HG03439 (cell line): ENCODE measurements at regions not wholly inside any gene's neighbourhood (a gene's known extent, or its start where the extent isn't known, plus 50 kb on each side); places are given as distances from the start of the nearest gene placed in this dataset.
"Not testable (repeated sequence)": the region's sequence is repeated elsewhere in the genome, so short reads cannot be mapped to it uniquely, and the experiment has no call there.

Experiments
- ATAC-seq: cut with Tn5 transposase; IDR thresholded peaks from one replicate; pipeline ENCODE4 v1.9.1; 2021; ENCODE audit warnings: mild to moderate bottlenecking, moderate library complexity; ENCODE audit not compliant: unreplicated experiment

GRCh38 chr3:160047876-160048275 is 59.2 kb downstream of the IL12A start:
- ATAC-seq, result no peak

GRCh38 chr3:160049038-160049437 is 60.4 kb downstream of the IL12A start:
- no peak for ATAC-seq

- no peak for ATAC-seq
These were observed 60.9 kb downstream of the IL12A start for GRCh38 chr3:160049565-160049964.

GRCh38 chr3:160049988-160050387 is 61.4 kb downstream of the IL12A start:
- no peak for ATAC-seq

GRCh38 chr3:160052385-160053047 is 63.9 kb downstream of the IL12A start:
- no peak for ATAC-seq

- ATAC-seq, result no peak
These were observed 64.4 kb downstream of the IL12A start for GRCh38 chr3:160053048-160053391.

GRCh38 chr3:160054862-160055261 is 66.2 kb downstream of the IL12A start:
- not testable (repeated sequence) for ATAC-seq

GRCh38 chr3:160055659-160056058 is 67.0 kb downstream of the IL12A start:
- ATAC-seq, result no peak

- no peak for ATAC-seq
These were observed 68.7 kb downstream of the IL12A start for GRCh38 chr3:160057331-160057730.

- ATAC-seq, result no peak
These were observed 71.9 kb downstream of the IL12A start for GRCh38 chr3:160060409-160061027.

GRCh38 chr3:160061525-160061924 is 72.9 kb downstream of the IL12A start:
- no peak for ATAC-seq

GRCh38 chr3:160065282-160065681 is 76.6 kb downstream of the IL12A start:
- ATAC-seq, result no peak

GRCh38 chr3:160065786-160066185 is 77.2 kb downstream of the IL12A start:
- no peak for ATAC-seq

- ATAC-seq, result no peak
These were observed 81.4 kb downstream of the IL12A start for GRCh38 chr3:160069986-160070385.

- ATAC-seq, result no peak
These were observed 87.9 kb downstream of the IL12A start for GRCh38 chr3:160076519-160076918.

- ATAC-seq, result no peak
These were observed 89.9 kb downstream of the IL12A start for GRCh38 chr3:160078533-160078932.

GRCh38 chr3:160081958-160082533 is 93.4 kb downstream of the IL12A start:
- ATAC-seq, result no peak

GRCh38 chr3:160084998-160085397 is 96.4 kb downstream of the IL12A start:
- no peak for ATAC-seq

- no peak for ATAC-seq
These were observed 100.0 kb downstream of the IL12A start for GRCh38 chr3:160088492-160089137.

GRCh38 chr3:160090653-160091052 is 102.0 kb downstream of the IL12A start:
- no peak for ATAC-seq

GRCh38 chr3:160091441-160091840 is 102.8 kb downstream of the IL12A start:
- no peak for ATAC-seq

- no peak for ATAC-seq
These were observed 104.1 kb downstream of the IL12A start for GRCh38 chr3:160092760-160093159.
